Central memory CD8-positive, alpha-beta T cell (primary cell): ENCODE measurements at regions not wholly inside any gene's neighbourhood (a gene's known extent, or its start where the extent isn't known, plus 50 kb on each side); places are given as distances from the start of the nearest gene placed in this dataset.

ENCODE experiments used
- ATAC-seq: fragments of 150-1000 bp; cut with Tn5 transposase; replicated peaks from 2 replicates; pipeline ENCODE4 v1.10.0; 2022; ENCODE audit warnings: mild to moderate bottlenecking, moderate FRiP score, moderate number of reproducible peaks; ENCODE audit not compliant: poor library complexity, severe bottlenecking; ENCODE audit errors: extremely low read depth
- DNase-seq, 2 donors: peaks; one replicate each; pipeline ENCODE4 v3.0.0; 2021; ENCODE audit warnings: low spot score in 2 of 2
- H3K27ac Mint-ChIP-seq: one replicate; pipeline ENCODE4 v1.8.0; 2022; ENCODE audit warnings: low read depth, mild to moderate bottlenecking, moderate library complexity, mixed read lengths
- H3K27me3 Mint-ChIP-seq: one replicate; pipeline ENCODE4 v1.8.0; 2022; ENCODE audit warnings: mixed read lengths
- H3K36me3 Mint-ChIP-seq: one replicate; pipeline ENCODE4 v1.8.0; 2022; ENCODE audit warnings: mild to moderate bottlenecking, moderate library complexity, mixed read lengths; ENCODE audit not compliant: insufficient read depth
- H3K4me1 Mint-ChIP-seq: one replicate; pipeline ENCODE4 v1.8.0; 2022; ENCODE audit warnings: mixed read lengths
- H3K4me3 Mint-ChIP-seq: one replicate; pipeline ENCODE4 v1.8.0; 2022; ENCODE audit warnings: mild to moderate bottlenecking, moderate library complexity, mixed read lengths
- H3K9me3 Mint-ChIP-seq: one replicate; pipeline ENCODE4 v1.8.0; 2022; ENCODE audit warnings: mixed read lengths

DNA sequence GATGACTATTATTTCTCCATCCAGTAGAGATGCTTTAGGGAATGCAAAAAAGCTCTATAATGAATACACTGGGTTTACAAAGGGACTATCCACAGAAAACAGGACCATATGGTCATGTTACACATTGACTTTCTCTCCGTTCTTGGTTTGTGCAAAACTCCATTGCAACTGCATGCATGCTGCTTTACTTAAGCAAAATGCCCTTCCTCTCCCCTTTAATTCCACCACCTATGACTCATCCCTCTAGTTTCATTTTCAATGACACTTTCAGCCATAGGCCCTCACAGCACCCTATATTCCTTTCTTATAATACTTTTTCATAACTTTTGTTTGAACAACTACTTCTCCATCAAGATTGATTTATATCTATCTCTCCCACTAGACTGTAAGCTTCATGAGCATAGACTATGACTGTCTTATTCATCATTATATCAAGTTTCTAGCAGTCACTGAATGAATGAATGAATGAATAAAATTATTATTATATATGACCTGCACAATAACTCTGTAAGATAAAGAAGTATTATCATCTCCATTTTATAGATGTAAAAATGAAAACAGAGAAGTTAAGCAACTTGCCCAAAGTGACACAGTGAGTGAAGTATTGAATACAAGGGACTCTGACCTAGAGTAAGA lies 248.9 kb downstream of the PLPP3 start:
- DNase-seq = no peak
- no peak overlapping the region for H3K4me3 Mint-ChIP-seq
- H3K36me3 Mint-ChIP-seq = no peaks in the 10 kb centered on the region
- H3K27ac Mint-ChIP-seq = no peak overlapping the region
- no peaks in the 10 kb centered on the region for H3K27me3 Mint-ChIP-seq
- H3K9me3 Mint-ChIP-seq = peaks cover 5% of the 10 kb centered on the region
- no peaks in the 10 kb centered on the region for H3K4me1 Mint-ChIP-seq
- ATAC-seq = no peak

- no peaks in the 10 kb centered on the region for H3K36me3 Mint-ChIP-seq
- no peak overlapping the region for H3K4me3 Mint-ChIP-seq
- H3K4me1 Mint-ChIP-seq = no peaks in the 10 kb centered on the region
- H3K27ac Mint-ChIP-seq = no peak overlapping the region
- peaks cover 5% of the 10 kb centered on the region for H3K9me3 Mint-ChIP-seq
- ATAC-seq (no peak), DNase-seq (no peak)
- H3K27me3 Mint-ChIP-seq = no peaks in the 10 kb centered on the region
Measured at GRCh38 chr1:56329970-56330369, 249.4 kb downstream of the PLPP3 start.

- Mint-ChIP-seq H3K4me3 (no peak overlapping the region), H3K27me3 (no peaks in the 10 kb centered on the region), H3K27ac (no peak overlapping the region), H3K9me3 (peaks cover 5% of the 10 kb centered on the region), H3K36me3 (no peaks in the 10 kb centered on the region), H3K4me1 (no peaks in the 10 kb centered on the region)
- DNase-seq = no peak
- no peak for ATAC-seq
Measured at GRCh38 chr1:56327195-56327594, 252.2 kb downstream of the PLPP3 start.

DNA sequence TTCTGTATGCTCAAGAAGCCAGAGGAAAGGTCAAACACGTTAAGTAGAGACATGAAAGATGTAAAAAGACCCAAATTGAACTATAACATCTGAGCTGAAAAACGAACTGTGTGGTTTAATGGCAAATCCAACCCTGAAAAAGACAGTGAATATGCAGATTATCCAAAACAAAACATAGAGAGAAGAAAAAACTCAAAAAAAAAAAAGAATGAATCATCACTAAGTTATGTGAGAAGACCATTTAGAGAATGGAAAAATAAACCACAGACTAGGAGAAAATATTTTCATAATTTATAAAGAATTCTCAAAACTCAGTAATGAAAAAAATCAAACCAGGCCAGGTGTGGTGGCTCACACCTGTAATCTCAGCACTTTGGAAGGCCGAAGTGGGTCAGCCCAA lies 253.3 kb downstream of the PLPP3 start:
- no peak overlapping the region for H3K27ac Mint-ChIP-seq
- no peak overlapping the region for H3K4me3 Mint-ChIP-seq
- H3K36me3 Mint-ChIP-seq = no peaks in the 10 kb centered on the region
- no peak for DNase-seq
- no peaks in the 10 kb centered on the region for H3K27me3 Mint-ChIP-seq
- H3K4me1 Mint-ChIP-seq = no peaks in the 10 kb centered on the region
- no peak for ATAC-seq
- H3K9me3 Mint-ChIP-seq = peaks cover 5% of the 10 kb centered on the region

GRCh38 chr1:56324504-56324903 lies 254.9 kb downstream of the PLPP3 start:
- H3K27me3 Mint-ChIP-seq = no peaks in the 10 kb centered on the region
- no peak overlapping the region for H3K27ac Mint-ChIP-seq
- no peak overlapping the region for H3K4me3 Mint-ChIP-seq
- ATAC-seq (no peak), DNase-seq (no peak)
- no peaks in the 10 kb centered on the region for H3K4me1 Mint-ChIP-seq
- H3K9me3 Mint-ChIP-seq = peaks cover 5% of the 10 kb centered on the region
- no peaks in the 10 kb centered on the region for H3K36me3 Mint-ChIP-seq

- Mint-ChIP-seq H3K4me3 (no peak overlapping the region), H3K9me3 (no peaks in the 10 kb centered on the region), H3K36me3 (no peaks in the 10 kb centered on the region), H3K27me3 (no peaks in the 10 kb centered on the region), H3K27ac (no peak overlapping the region), H3K4me1 (no peaks in the 10 kb centered on the region)
- no peak for ATAC-seq
- no peak for DNase-seq
Measured at GRCh38 chr1:56322211-56322610, 257.2 kb downstream of the PLPP3 start.

DNA sequence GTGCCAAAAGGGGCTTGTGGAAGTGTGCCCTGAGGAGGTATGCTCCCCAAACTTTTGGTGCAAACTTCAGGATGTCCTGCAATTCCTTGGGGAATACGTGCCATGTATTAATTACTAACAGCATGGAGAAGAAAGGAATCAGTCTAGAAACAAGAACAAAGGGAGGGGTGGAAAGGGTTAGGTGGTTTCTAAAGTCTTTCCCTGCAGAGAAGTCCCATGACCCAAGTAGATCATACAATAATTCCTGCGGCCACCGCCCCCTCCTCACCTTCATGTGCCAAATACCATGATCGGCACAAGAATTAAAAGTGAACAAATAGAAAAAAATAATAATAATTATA lies 258.2 kb downstream of the PLPP3 start:
- H3K27ac Mint-ChIP-seq = no peak overlapping the region
- no peak for ATAC-seq
- no peaks in the 10 kb centered on the region for H3K27me3 Mint-ChIP-seq
- no peak overlapping the region for H3K4me3 Mint-ChIP-seq
- no peak for DNase-seq
- H3K9me3 Mint-ChIP-seq = no peaks in the 10 kb centered on the region
- H3K36me3 Mint-ChIP-seq = no peaks in the 10 kb centered on the region
- H3K4me1 Mint-ChIP-seq = no peaks in the 10 kb centered on the region

GRCh38 chr1:56320464-56321149 lies 258.8 kb downstream of the PLPP3 start:
- Mint-ChIP-seq H3K36me3 (no peaks in the 10 kb centered on the region), H3K27ac (no peak overlapping the region), H3K9me3 (no peaks in the 10 kb centered on the region), H3K4me1 (no peaks in the 10 kb centered on the region), H3K4me3 (no peak overlapping the region), H3K27me3 (no peaks in the 10 kb centered on the region)
- ATAC-seq = no peak
- no peak for DNase-seq

GRCh38 chr1:56317722-56318121 lies 261.6 kb downstream of the PLPP3 start:
- Mint-ChIP-seq H3K36me3 (no peaks in the 10 kb centered on the region), H3K27ac (no peak overlapping the region), H3K4me3 (no peak overlapping the region), H3K9me3 (peaks cover 8% of the 10 kb centered on the region), H3K27me3 (no peaks in the 10 kb centered on the region), H3K4me1 (no peaks in the 10 kb centered on the region)
- ATAC-seq (no peak), DNase-seq (no peak)

DNA sequence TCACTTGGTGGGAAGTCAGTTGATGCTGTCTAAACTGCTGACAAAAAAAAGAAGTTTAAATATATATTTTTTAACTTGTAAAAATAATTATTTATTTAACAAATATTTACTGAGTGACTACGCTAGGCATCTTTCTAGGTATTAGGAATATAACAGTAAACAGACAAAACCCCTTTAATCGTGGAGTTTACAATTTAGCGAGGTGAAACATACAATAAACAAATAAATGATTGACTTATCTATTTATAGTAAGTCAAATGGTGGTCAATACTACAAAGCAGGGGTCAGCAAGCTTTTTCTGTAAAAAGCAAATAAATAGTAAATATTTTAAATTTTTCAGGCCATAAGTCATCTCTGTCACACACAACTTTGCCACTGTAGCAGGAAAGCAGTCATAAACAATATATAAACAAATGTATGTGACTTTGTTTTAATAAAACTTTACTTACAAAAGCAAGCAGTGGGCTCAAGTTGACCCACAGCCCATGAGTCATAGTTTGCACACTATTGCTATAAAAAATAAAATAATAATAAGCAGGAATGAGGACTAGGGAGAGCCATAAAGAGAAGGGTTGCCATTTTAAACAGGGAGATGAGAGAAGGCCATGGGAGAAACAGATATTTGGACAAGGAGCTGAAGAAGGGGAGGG lies 263.9 kb downstream of the PLPP3 start:
- H3K27me3 Mint-ChIP-seq = no peaks in the 10 kb centered on the region
- no peaks in the 10 kb centered on the region for H3K36me3 Mint-ChIP-seq
- no peak overlapping the region for H3K4me3 Mint-ChIP-seq
- H3K27ac Mint-ChIP-seq = no peak overlapping the region
- no peak for ATAC-seq
- H3K4me1 Mint-ChIP-seq = no peaks in the 10 kb centered on the region
- H3K9me3 Mint-ChIP-seq = peaks cover 15% of the 10 kb centered on the region
- no peak for DNase-seq

DNA sequence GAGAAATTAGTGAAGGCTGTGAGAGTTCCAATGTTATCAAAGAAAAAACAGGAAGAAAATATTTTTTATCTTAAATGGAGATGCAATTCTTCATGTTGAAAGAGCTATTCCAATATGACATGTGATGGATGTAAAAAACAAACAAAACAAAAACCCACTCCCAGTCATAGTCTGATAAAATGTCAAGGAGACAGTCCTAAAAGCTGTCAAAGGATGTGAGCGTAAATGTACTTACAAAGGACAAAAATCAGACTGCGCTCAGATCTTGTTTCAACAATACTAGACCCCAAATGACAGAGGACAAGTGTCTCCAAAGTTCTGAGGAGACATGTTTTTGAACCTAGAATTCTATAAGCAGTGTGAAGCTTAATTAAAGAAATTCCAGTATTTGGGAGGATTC lies 265.8 kb downstream of the PLPP3 start:
- H3K4me1 Mint-ChIP-seq = no peaks in the 10 kb centered on the region
- peaks cover 15% of the 10 kb centered on the region for H3K9me3 Mint-ChIP-seq
- no peaks in the 10 kb centered on the region for H3K27me3 Mint-ChIP-seq
- H3K36me3 Mint-ChIP-seq = no peaks in the 10 kb centered on the region
- no peak for ATAC-seq
- no peak for DNase-seq
- no peak overlapping the region for H3K4me3 Mint-ChIP-seq
- H3K27ac Mint-ChIP-seq = no peak overlapping the region

- Mint-ChIP-seq H3K4me3 (no peak overlapping the region), H3K27ac (no peak overlapping the region), H3K36me3 (no peaks in the 10 kb centered on the region), H3K4me1 (no peaks in the 10 kb centered on the region), H3K9me3 (peaks cover 20% of the 10 kb centered on the region), H3K27me3 (no peaks in the 10 kb centered on the region)
- DNase-seq (no peak), ATAC-seq (no peak)
Measured at GRCh38 chr1:56311766-56312165, 267.6 kb downstream of the PLPP3 start.

- ATAC-seq = no peak
- H3K27me3 Mint-ChIP-seq = no peaks in the 10 kb centered on the region
- H3K27ac Mint-ChIP-seq = no peak overlapping the region
- no peaks in the 10 kb centered on the region for H3K36me3 Mint-ChIP-seq
- H3K4me1 Mint-ChIP-seq = no peaks in the 10 kb centered on the region
- no peak for DNase-seq
- no peak overlapping the region for H3K4me3 Mint-ChIP-seq
- H3K9me3 Mint-ChIP-seq = peaks cover 20% of the 10 kb centered on the region
Measured at GRCh38 chr1:56310945-56311344, 268.4 kb downstream of the PLPP3 start.
